Psoas muscle (tissue), 7 donors: ENCODE measurements at regions not wholly inside any gene's neighbourhood (a gene's known extent, or its start where the extent isn't known, plus 50 kb on each side); places are given as distances from the start of the nearest gene placed in this dataset.
"Not testable (repeated sequence)": the region's sequence is repeated elsewhere in the genome, so short reads cannot be mapped to it uniquely, and the experiment has no call there.

Experiments
- ATAC-seq, 4 donors: fragments of 200-7000 bp; cut with Tn5 transposase; one replicate each; pipeline ENCODE4 v1.9.1; 2020; ENCODE audit warnings: moderate library complexity in 3 of 4, mild to moderate bottlenecking in 2 of 4
- DNase-seq, 2 donors: peaks; one replicate each; pipeline ENCODE4 v3.0.0-alpha.2; 2020
- H3K27ac ChIP-seq: fragments of 200-600 bp; one replicate; pipeline ENCODE4 v1.8.0; 2022
- H3K27me3 ChIP-seq, 3 donors: fragments of 200-600 bp in 1 of 3; one replicate each; pipeline versions ENCODE4 v1.6.1 to v1.8.0; 2013 to 2022; ENCODE audit warnings: low read length in 2 of 3, mild to moderate bottlenecking in 2 of 3, moderate library complexity in 1 of 3; ENCODE audit not compliant: insufficient read depth in 3 of 3
- H3K36me3 ChIP-seq, 2 donors: fragments of 200-600 bp in 1 of 2; one replicate each; pipeline versions ENCODE4 v1.6.1 to v1.8.0; 2013 to 2022; ENCODE audit warnings: low read depth in 1 of 2, mild to moderate bottlenecking in 1 of 2, moderate library complexity in 1 of 2; ENCODE audit not compliant: insufficient read depth in 1 of 2
- H3K4me1 ChIP-seq: fragments of 200-600 bp; one replicate; pipeline ENCODE4 v1.8.0; 2022
- H3K4me3 ChIP-seq: fragments of 200-600 bp; one replicate; pipeline ENCODE4 v1.8.0; 2022; ENCODE audit warnings: mild to moderate bottlenecking
- H3K9me3 ChIP-seq: fragments of 200-600 bp; one replicate; pipeline ENCODE4 v1.8.0; 2022
- WGBS, 3 donors: extraction: QIAGEN DNeasy Blood & Tissue Kit; methylation state at CpG; one replicate each; pipeline versions ENCODE4 v1.1.6 to v1.1.7; 2013; 5-methylcytosine and 5-hydroxymethylcytosine counted together
- intact Hi-C, 2 donors: fragments of 100-400 bp; cut with DNase I; formaldehyde crosslinking; loops; one replicate each; pipeline versions ENCODE4 v1.11.0 to v1.14.2; 2022
- TF ChIP-seq, protein P1 (sequence below): fragments of 200-600 bp; IDR thresholded peaks from one replicate; pipeline ENCODE4 v1.8.0; 2022; ENCODE audit warnings: antibody characterized with exemption
- donor health status: healthy with polysubstance abuse.
- donor health status: DM: no; HTN: no; CAD: no; lungs with moderate emphysema.
- donor health status: Bipolar disorder and iron deficiency.
- donor health status: healthy.
- donor health status: DM: yes; HTN: yes; CAD: no.
- donor health status: DM: no; HTN: no; CAD: no.
- donor health status: DM: yes; HTN: yes; CAD: no.

GRCh38 chr4:19473569-19473968 is 778.1 kb upstream of the SLIT2 start:
- WGBS, 3 donors = 62 to 67% (median 63%) methylated on average over 1 of the region's 1 CpG
- TF ChIP-seq, protein P1, sequence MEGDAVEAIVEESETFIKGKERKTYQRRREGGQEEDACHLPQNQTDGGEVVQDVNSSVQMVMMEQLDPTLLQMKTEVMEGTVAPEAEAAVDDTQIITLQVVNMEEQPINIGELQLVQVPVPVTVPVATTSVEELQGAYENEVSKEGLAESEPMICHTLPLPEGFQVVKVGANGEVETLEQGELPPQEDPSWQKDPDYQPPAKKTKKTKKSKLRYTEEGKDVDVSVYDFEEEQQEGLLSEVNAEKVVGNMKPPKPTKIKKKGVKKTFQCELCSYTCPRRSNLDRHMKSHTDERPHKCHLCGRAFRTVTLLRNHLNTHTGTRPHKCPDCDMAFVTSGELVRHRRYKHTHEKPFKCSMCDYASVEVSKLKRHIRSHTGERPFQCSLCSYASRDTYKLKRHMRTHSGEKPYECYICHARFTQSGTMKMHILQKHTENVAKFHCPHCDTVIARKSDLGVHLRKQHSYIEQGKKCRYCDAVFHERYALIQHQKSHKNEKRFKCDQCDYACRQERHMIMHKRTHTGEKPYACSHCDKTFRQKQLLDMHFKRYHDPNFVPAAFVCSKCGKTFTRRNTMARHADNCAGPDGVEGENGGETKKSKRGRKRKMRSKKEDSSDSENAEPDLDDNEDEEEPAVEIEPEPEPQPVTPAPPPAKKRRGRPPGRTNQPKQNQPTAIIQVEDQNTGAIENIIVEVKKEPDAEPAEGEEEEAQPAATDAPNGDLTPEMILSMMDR = no peak
- no peaks in the 10 kb centered on the region for H3K36me3 ChIP-seq
- no peak overlapping the region for H3K27ac ChIP-seq
- no peaks in the 10 kb centered on the region for H3K4me1 ChIP-seq
- H3K9me3 ChIP-seq = peaks cover 14% of the 10 kb centered on the region
- H3K27me3 ChIP-seq = no peaks in the 10 kb centered on the region
- H3K4me3 ChIP-seq = no peak overlapping the region
- no peak for ATAC-seq
- DNase-seq = no peak
- intact Hi-C loops = no loop called here

DNA sequence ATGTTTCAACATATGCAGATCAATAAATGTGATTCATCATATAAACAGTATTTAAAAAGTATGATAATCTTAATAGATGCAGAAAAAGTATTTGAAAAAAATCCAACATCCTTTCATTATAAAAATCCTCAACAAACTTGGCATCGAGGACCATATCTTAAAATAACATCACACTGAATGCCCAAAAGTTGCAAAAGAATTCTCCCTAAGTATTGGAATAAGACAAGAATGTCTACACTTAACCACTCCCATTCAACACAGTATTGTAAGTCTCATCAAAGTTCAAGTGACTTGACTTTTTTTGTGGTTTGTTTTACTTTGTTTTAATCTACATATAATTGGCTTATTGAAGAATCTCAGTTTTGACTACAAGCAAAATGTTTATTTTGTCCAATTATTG is 779.0 kb upstream of the SLIT2 start:
- Histone ChIP-seq H3K36me3 (no peaks in the 10 kb centered on the region), H3K9me3 (peaks cover 14% of the 10 kb centered on the region), H3K27me3 (no peaks in the 10 kb centered on the region), H3K27ac (no peak overlapping the region), H3K4me1 (no peaks in the 10 kb centered on the region), H3K4me3 (no peak overlapping the region)
- 57 to 61% (median 58%) methylated on average over 1 of the region's 1 CpG for WGBS, 3 donors
- DNase-seq = no peak
- ATAC-seq = no peak
- TF ChIP-seq, protein P1 = no peak
- intact Hi-C loops = no loop called here

DNA sequence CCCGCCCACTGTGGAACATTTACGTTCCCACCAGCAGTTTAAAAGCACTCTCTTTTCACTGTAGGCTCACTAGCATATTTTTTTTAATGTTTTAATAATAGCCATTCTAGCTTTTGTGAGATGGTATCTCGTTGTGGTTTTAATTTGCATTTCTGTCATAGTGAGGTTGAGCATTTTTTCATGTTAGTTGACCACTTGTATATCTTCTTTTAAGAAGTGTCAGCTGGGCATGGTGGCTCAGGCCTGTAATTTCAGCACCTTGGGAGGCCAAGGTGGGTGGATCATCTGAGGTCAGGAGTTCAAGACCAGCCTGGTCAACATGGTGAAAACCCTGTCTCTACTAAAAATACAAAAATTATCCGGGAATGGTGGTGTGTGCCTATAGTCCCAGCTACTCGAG is 781.7 kb upstream of the SLIT2 start:
- ATAC-seq, H3K36me3 ChIP-seq, DNase-seq, H3K27me3 ChIP-seq, H3K4me3 ChIP-seq, H3K4me1 ChIP-seq, H3K27ac ChIP-seq, intact Hi-C loops: not testable (repeated sequence)
- 84 to 87% (median 86%) methylated on average over 5 of the region's 5 CpGs for WGBS, 3 donors
- peaks cover 14% of the 10 kb centered on the region for H3K9me3 ChIP-seq

DNA sequence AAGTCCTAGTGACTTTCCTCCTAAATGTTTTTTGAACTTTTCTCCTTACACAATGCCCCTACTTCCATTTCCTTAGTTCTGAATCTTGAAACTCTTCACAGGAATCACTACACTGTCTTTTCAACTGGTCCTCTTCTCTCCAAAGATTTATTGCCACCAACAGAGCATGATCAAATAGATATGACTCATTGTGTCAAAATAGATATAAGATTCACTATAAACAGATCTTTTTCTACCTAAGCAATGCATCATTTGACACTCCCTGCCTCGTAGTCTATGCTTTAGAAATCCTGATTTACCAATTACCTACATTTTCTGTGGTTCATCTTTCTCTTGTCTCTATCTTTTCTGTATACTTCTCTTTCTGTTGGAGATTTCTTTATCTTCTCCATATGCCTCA is 789.6 kb upstream of the SLIT2 start:
- DNase-seq (no peak), ATAC-seq (no peak)
- Histone ChIP-seq H3K4me1 (no peaks in the 10 kb centered on the region), H3K36me3 (no peaks in the 10 kb centered on the region), H3K9me3 (peaks cover 3% of the 10 kb centered on the region), H3K27ac (no peak overlapping the region), H3K27me3 (no peaks in the 10 kb centered on the region), H3K4me3 (no peak overlapping the region)
- TF ChIP-seq, protein P1 = no peak
- intact Hi-C loops = no loop called here
- WGBS, 3 donors = 31 to 72% (median 55%) methylated on average over 1 of the region's 1 CpG

DNA sequence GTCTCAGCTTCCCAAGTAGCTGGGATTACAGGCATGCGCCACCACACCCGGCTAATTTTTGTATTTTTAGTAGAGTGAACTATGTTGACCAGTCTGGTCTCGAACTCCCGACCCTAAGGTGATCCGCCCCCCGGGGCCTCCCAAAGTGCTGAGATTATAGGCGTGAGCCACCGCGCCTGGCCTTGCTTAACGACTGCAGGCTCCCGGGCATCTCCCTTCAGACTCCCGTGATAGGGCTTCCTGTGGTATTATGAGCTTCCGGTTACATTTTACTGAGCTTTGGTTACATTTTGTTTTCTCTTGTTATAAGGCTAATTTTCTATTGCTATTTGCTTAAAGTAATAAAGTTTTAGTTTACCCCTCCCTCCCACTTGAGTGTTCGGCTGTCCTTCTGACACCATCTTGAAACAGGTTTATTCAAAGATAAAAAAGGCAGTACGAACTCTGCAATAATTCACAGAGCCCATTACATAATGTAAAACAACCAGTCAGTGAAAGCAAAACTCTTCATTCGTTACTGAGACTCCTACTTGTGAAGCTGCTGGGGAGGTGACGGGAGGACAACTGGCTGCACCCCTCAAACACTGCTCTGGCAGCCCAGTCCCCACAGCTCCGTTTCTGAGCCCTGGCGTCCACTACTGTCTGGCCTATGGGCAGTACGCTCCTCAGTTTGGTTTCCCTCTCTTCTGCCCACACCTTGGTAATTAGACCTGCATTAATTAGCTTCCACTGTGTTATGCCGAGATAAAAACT is 795.7 kb upstream of the SLIT2 start:
- Histone ChIP-seq H3K4me1 (no peaks in the 10 kb centered on the region), H3K9me3 (peaks cover 3% of the 10 kb centered on the region), H3K4me3 (no peak overlapping the region), H3K27ac (no peak overlapping the region), H3K27me3 (no peaks in the 10 kb centered on the region), H3K36me3 (no peaks in the 10 kb centered on the region)
- DNase-seq = no peak
- no peak for ATAC-seq
- 86 to 94% (median 92%) methylated on average over 21 of the region's 21 CpGs for WGBS, 3 donors
- intact Hi-C loops = no loop called here
- TF ChIP-seq, protein P1 = no peak
